Activated naive CD8-positive, alpha-beta T cell (primary cell): ENCODE measurements at regions not wholly inside any gene's neighbourhood (a gene's known extent, or its start where the extent isn't known, plus 50 kb on each side); places are given as distances from the start of the nearest gene placed in this dataset.

ENCODE experiments used
- H3K27ac Mint-ChIP-seq: one replicate; pipeline ENCODE4 v1.8.0; 2021; ENCODE audit warnings: mixed read lengths
- H3K27me3 Mint-ChIP-seq: one replicate; pipeline ENCODE4 v1.8.0; 2021; ENCODE audit warnings: mixed read lengths
- H3K36me3 Mint-ChIP-seq: one replicate; pipeline ENCODE4 v1.8.0; 2021; ENCODE audit warnings: mixed read lengths
- H3K4me1 Mint-ChIP-seq: one replicate; pipeline ENCODE4 v1.8.0; 2021; ENCODE audit warnings: low read depth, mixed read lengths
- H3K4me3 Mint-ChIP-seq: one replicate; pipeline ENCODE4 v1.8.0; 2021; ENCODE audit warnings: mild to moderate bottlenecking, mixed read lengths
- H3K9me3 Mint-ChIP-seq: one replicate; pipeline ENCODE4 v1.8.0; 2021; ENCODE audit warnings: low read depth, mixed read lengths

- Mint-ChIP-seq H3K27ac (no peak overlapping the region), H3K4me1 (no peaks in the 10 kb centered on the region), H3K36me3 (no peaks in the 10 kb centered on the region), H3K9me3 (no peaks in the 10 kb centered on the region), H3K4me3 (no peak overlapping the region), H3K27me3 (no peaks in the 10 kb centered on the region)
Observed at GRCh38 chr6:165762125-165762524, 99.1 kb upstream of the PDE10A start.

- no peak overlapping the region for H3K27ac Mint-ChIP-seq
- H3K4me3 Mint-ChIP-seq = no peak overlapping the region
- H3K9me3 Mint-ChIP-seq = no peaks in the 10 kb centered on the region
- H3K36me3 Mint-ChIP-seq = no peaks in the 10 kb centered on the region
- H3K27me3 Mint-ChIP-seq = no peaks in the 10 kb centered on the region
- no peaks in the 10 kb centered on the region for H3K4me1 Mint-ChIP-seq
Observed at GRCh38 chr6:165760803-165761185, 97.8 kb upstream of the PDE10A start.

GRCh38 chr6:165760126-165760802 lies 97.2 kb upstream of the PDE10A start:
- no peak overlapping the region for H3K4me3 Mint-ChIP-seq
- no peaks in the 10 kb centered on the region for H3K27me3 Mint-ChIP-seq
- no peaks in the 10 kb centered on the region for H3K36me3 Mint-ChIP-seq
- no peak overlapping the region for H3K27ac Mint-ChIP-seq
- no peaks in the 10 kb centered on the region for H3K4me1 Mint-ChIP-seq
- no peaks in the 10 kb centered on the region for H3K9me3 Mint-ChIP-seq

GRCh38 chr6:165758441-165758840 lies 95.4 kb upstream of the PDE10A start:
- Mint-ChIP-seq H3K27ac (no peak overlapping the region), H3K4me1 (no peaks in the 10 kb centered on the region), H3K4me3 (no peak overlapping the region), H3K36me3 (no peaks in the 10 kb centered on the region), H3K27me3 (no peaks in the 10 kb centered on the region), H3K9me3 (no peaks in the 10 kb centered on the region)

- Mint-ChIP-seq H3K27ac (no peak overlapping the region), H3K36me3 (no peaks in the 10 kb centered on the region), H3K4me1 (no peaks in the 10 kb centered on the region), H3K4me3 (no peak overlapping the region), H3K9me3 (no peaks in the 10 kb centered on the region), H3K27me3 (peaks cover 2% of the 10 kb centered on the region)
Observed at GRCh38 chr6:165755583-165755982, 92.5 kb upstream of the PDE10A start.

GRCh38 chr6:165753506-165753905 lies 90.5 kb upstream of the PDE10A start:
- Mint-ChIP-seq H3K4me3 (no peak overlapping the region), H3K9me3 (peaks cover 10% of the 10 kb centered on the region), H3K36me3 (no peaks in the 10 kb centered on the region), H3K4me1 (no peaks in the 10 kb centered on the region), H3K27me3 (peaks cover 2% of the 10 kb centered on the region), H3K27ac (no peak overlapping the region)

- peaks cover 2% of the 10 kb centered on the region for H3K27me3 Mint-ChIP-seq
- H3K36me3 Mint-ChIP-seq = no peaks in the 10 kb centered on the region
- no peak overlapping the region for H3K27ac Mint-ChIP-seq
- no peak overlapping the region for H3K4me3 Mint-ChIP-seq
- H3K4me1 Mint-ChIP-seq = no peaks in the 10 kb centered on the region
- H3K9me3 Mint-ChIP-seq = peaks cover 10% of the 10 kb centered on the region
Observed at GRCh38 chr6:165752451-165752850, 89.4 kb upstream of the PDE10A start.

GRCh38 chr6:165751486-165751885 lies 88.4 kb upstream of the PDE10A start:
- peaks cover 2% of the 10 kb centered on the region for H3K27me3 Mint-ChIP-seq
- no peak overlapping the region for H3K4me3 Mint-ChIP-seq
- peaks cover 10% of the 10 kb centered on the region for H3K9me3 Mint-ChIP-seq
- no peak overlapping the region for H3K27ac Mint-ChIP-seq
- H3K36me3 Mint-ChIP-seq = no peaks in the 10 kb centered on the region
- H3K4me1 Mint-ChIP-seq = no peaks in the 10 kb centered on the region

GRCh38 chr6:165749163-165749562 lies 86.1 kb upstream of the PDE10A start:
- Mint-ChIP-seq H3K9me3 (peaks cover 10% of the 10 kb centered on the region), H3K27ac (no peak overlapping the region), H3K36me3 (no peaks in the 10 kb centered on the region), H3K4me1 (no peaks in the 10 kb centered on the region), H3K4me3 (no peak overlapping the region), H3K27me3 (peaks cover 2% of the 10 kb centered on the region)

GRCh38 chr6:165748390-165748789 lies 85.3 kb upstream of the PDE10A start:
- Mint-ChIP-seq H3K4me3 (no peak overlapping the region), H3K4me1 (no peaks in the 10 kb centered on the region), H3K36me3 (no peaks in the 10 kb centered on the region), H3K27ac (no peak overlapping the region), H3K27me3 (peaks cover 4% of the 10 kb centered on the region), H3K9me3 (peaks cover 10% of the 10 kb centered on the region)

GRCh38 chr6:165747963-165748362 lies 84.9 kb upstream of the PDE10A start:
- no peaks in the 10 kb centered on the region for H3K4me1 Mint-ChIP-seq
- peaks cover 4% of the 10 kb centered on the region for H3K27me3 Mint-ChIP-seq
- no peaks in the 10 kb centered on the region for H3K36me3 Mint-ChIP-seq
- H3K4me3 Mint-ChIP-seq = no peak overlapping the region
- H3K27ac Mint-ChIP-seq = no peak overlapping the region
- H3K9me3 Mint-ChIP-seq = peaks cover 10% of the 10 kb centered on the region

- no peaks in the 10 kb centered on the region for H3K4me1 Mint-ChIP-seq
- H3K27me3 Mint-ChIP-seq = peaks cover 4% of the 10 kb centered on the region
- peaks cover 10% of the 10 kb centered on the region for H3K9me3 Mint-ChIP-seq
- no peaks in the 10 kb centered on the region for H3K36me3 Mint-ChIP-seq
- no peak overlapping the region for H3K4me3 Mint-ChIP-seq
- H3K27ac Mint-ChIP-seq = no peak overlapping the region
Observed at GRCh38 chr6:165746331-165746730, 83.3 kb upstream of the PDE10A start.

GRCh38 chr6:165745492-165745891 lies 82.5 kb upstream of the PDE10A start:
- peaks cover 10% of the 10 kb centered on the region for H3K9me3 Mint-ChIP-seq
- no peak overlapping the region for H3K4me3 Mint-ChIP-seq
- no peak overlapping the region for H3K27ac Mint-ChIP-seq
- no peaks in the 10 kb centered on the region for H3K36me3 Mint-ChIP-seq
- no peaks in the 10 kb centered on the region for H3K4me1 Mint-ChIP-seq
- H3K27me3 Mint-ChIP-seq = peaks cover 3% of the 10 kb centered on the region

GRCh38 chr6:165744555-165745228 lies 81.7 kb upstream of the PDE10A start:
- H3K36me3 Mint-ChIP-seq = no peaks in the 10 kb centered on the region
- peaks cover 3% of the 10 kb centered on the region for H3K27me3 Mint-ChIP-seq
- H3K9me3 Mint-ChIP-seq = peaks cover 6% of the 10 kb centered on the region
- no peak overlapping the region for H3K4me3 Mint-ChIP-seq
- H3K4me1 Mint-ChIP-seq = no peaks in the 10 kb centered on the region
- no peak overlapping the region for H3K27ac Mint-ChIP-seq

- H3K4me1 Mint-ChIP-seq = no peaks in the 10 kb centered on the region
- H3K4me3 Mint-ChIP-seq = no peak overlapping the region
- no peaks in the 10 kb centered on the region for H3K36me3 Mint-ChIP-seq
- no peak overlapping the region for H3K27ac Mint-ChIP-seq
- H3K27me3 Mint-ChIP-seq = peaks cover 4% of the 10 kb centered on the region
- no peaks in the 10 kb centered on the region for H3K9me3 Mint-ChIP-seq
Observed at GRCh38 chr6:165743366-165743898, 80.4 kb upstream of the PDE10A start.

- Mint-ChIP-seq H3K27ac (no peak overlapping the region), H3K27me3 (peaks cover 4% of the 10 kb centered on the region), H3K9me3 (peaks cover 5% of the 10 kb centered on the region), H3K36me3 (no peaks in the 10 kb centered on the region), H3K4me1 (no peaks in the 10 kb centered on the region), H3K4me3 (no peak overlapping the region)
Observed at GRCh38 chr6:165742047-165742446, 79.0 kb upstream of the PDE10A start.
